ENCODE measurements at regions not wholly inside any gene's neighbourhood (a gene's known extent, or its start where the extent isn't known, plus 50 kb on each side); places are given as distances from the start of the nearest gene placed in this dataset.
A peak's percentile ranks its signal among the peaks of the same experiment; 100 is the strongest.
"Not testable (repeated sequence)": the region's sequence is repeated elsewhere in the genome, so short reads cannot be mapped to it uniquely, and the experiment has no call there.

DNA sequence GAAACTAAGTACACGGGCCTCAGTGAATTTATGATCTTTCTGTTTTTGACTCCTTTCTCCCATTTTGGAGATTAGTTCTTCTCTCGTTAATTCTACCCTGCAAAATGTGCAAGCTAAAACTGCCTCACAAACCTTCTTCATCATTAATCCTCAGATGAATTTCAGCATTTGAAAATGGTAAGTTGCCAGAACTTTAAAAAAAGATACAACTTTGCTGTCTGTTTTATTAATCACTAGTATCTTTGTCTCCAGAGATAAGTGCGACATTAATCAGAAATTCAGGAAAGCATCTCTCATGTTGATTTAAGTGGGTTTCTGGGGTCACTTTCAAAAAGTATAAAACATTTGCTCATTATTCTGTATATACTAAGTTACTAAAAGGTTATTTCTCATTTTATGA is 227.0 kb upstream of the RXFP2 start:
- Histone ChIP-seq H3K27ac (no peak overlapping the region), H3K4me3 (no peak overlapping the region)

DNA sequence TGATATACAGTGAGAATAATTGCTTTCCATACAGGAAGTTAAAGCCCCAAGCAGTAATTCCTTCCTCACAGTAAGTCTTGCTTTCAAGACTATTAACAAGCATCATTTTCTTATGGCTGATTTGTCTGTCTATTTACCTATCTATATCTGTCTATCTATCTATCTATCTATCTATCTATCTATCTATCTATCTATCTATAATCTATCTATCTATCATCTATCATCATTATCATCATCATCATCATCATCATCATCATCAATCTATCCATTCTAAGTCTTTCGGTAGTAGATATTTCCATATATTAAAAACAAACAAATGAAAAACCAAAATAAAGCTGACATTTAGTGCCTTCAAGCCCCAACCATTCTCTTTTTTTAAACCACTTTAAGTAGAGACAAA is 224.4 kb upstream of the RXFP2 start:
- no peak overlapping the region for H3K4me3 ChIP-seq
- H3K27ac ChIP-seq = peak overlapping the region in 3 of 21 experiments; percentile 8 to 49 (median 30)

GRCh38 chr13:31515427-31515826 is 223.9 kb upstream of the RXFP2 start:
- H3K4me3 ChIP-seq = no peak overlapping the region
- peak overlapping the region in 1 of 21 experiments; percentile 49 for H3K27ac ChIP-seq

DNA sequence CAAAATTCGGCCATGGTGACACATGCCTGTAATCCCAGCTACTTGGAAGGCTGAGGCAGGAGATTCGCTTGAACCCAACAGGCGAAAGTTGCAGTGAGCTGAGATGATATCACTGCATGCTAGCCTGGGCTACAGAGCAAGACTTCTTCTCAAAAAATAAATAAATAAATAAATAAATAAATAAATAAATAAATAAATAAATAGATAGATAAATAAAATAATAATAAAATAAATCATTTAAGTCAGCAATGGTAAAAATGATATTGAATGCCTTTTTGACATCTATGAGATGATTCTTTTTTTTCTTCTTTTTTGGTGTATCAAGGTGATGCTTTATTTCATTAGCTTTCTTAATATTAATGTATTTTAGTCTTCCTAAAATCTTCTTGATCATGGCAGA is 221.7 kb upstream of the RXFP2 start:
- H3K27ac ChIP-seq = no peak overlapping the region
- H3K4me3 ChIP-seq = no peak overlapping the region

- no peak overlapping the region for H3K4me3 ChIP-seq
- no peak overlapping the region for H3K27ac ChIP-seq
Measured at GRCh38 chr13:31518645-31519044, 220.7 kb upstream of the RXFP2 start.

DNA sequence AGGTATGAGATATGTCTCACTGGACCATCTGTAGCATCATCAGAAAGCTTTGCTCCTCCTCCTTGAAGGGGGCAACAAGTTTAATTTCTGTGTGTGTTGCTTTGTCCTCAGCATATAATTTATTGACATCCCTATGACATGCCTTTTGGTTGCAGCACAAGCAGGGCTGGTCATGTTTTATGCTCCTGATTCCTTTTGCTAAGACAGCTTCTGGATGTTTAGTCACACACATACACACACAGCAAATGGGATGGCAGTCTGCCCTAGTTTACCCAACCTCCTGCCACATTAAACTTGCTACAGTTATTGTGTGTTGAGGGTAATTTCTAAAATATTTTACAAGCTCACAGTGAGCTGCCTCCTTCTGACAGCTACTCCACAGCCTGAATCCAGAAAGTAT is 217.9 kb upstream of the RXFP2 start:
- Histone ChIP-seq H3K27ac (no peak overlapping the region), H3K4me3 (no peak overlapping the region)

GRCh38 chr13:31522396-31522795 is 216.9 kb upstream of the RXFP2 start:
- no peak overlapping the region for H3K4me3 ChIP-seq
- H3K27ac ChIP-seq = no peak overlapping the region

DNA sequence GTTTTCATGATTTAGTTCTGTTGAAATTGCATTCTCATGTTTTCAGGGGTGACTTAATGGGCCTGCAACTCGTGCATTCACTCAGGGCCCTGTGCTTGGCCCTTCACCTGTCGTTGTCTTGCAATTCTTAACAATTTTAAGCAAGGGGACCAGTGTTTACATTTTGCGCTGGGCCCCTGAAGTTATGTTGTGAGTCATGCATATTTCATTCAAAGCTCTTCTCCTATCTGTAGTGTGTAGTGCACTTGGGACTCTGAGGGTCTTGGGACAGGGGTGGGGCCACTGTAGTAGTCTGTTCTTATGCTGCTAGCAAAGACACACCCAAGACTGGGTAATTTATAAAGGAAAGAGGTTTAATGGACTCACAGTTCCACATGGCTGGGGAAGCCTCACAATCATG is 211.2 kb upstream of the RXFP2 start:
- H3K4me3 ChIP-seq = no peak overlapping the region

DNA sequence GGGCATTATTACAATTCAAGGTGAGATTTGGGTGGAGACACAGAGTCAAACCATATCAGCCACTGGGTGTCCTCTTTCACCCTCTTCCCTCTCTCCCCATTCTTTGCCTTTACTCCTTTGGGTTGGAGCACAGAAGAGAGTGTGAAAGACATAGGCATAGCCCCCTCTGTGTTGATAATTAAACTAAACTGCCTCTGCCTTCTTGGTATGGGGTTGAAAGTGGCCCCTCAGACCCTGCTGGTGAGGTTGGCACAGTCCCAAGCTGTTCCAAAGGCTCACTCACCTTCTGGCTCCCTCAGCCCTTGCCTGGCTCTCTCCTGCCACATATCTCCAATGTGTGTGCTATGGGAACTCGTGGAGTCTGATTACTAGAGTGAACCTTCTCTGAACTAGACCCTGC is 210.6 kb upstream of the RXFP2 start:
- Histone ChIP-seq H3K27ac (no peak overlapping the region), H3K4me3 (no peak overlapping the region)

More for the DNA sequence above, 211.2 kb upstream of the RXFP2 start:
- H3K27ac ChIP-seq = no peak overlapping the region

DNA sequence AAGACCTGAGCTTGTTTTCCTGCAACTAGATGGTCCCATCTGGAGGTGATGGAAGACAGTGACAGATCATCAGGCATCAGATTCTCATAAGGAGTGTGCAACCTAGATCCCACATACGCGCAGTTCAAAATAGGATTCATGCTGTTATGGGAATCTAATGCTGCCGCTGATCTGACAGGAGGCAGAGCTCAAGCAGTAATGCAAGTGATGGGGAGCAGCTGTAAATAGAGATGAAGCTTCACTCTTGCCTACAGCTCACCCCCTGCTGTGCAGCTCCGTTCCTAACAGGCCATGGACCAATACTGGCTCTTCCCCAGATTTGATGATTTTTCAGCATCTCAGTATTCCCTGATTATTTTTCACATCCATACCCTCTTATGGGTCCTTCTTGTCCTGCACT is 208.4 kb upstream of the RXFP2 start:
- no peak overlapping the region for H3K27ac ChIP-seq

GRCh38 chr13:31537052-31537451 is 202.3 kb upstream of the RXFP2 start:
- no peak overlapping the region for H3K4me3 ChIP-seq
- H3K27ac ChIP-seq = no peak overlapping the region

More for the DNA sequence above, 208.4 kb upstream of the RXFP2 start:
- H3K4me3 ChIP-seq = no peak overlapping the region

DNA sequence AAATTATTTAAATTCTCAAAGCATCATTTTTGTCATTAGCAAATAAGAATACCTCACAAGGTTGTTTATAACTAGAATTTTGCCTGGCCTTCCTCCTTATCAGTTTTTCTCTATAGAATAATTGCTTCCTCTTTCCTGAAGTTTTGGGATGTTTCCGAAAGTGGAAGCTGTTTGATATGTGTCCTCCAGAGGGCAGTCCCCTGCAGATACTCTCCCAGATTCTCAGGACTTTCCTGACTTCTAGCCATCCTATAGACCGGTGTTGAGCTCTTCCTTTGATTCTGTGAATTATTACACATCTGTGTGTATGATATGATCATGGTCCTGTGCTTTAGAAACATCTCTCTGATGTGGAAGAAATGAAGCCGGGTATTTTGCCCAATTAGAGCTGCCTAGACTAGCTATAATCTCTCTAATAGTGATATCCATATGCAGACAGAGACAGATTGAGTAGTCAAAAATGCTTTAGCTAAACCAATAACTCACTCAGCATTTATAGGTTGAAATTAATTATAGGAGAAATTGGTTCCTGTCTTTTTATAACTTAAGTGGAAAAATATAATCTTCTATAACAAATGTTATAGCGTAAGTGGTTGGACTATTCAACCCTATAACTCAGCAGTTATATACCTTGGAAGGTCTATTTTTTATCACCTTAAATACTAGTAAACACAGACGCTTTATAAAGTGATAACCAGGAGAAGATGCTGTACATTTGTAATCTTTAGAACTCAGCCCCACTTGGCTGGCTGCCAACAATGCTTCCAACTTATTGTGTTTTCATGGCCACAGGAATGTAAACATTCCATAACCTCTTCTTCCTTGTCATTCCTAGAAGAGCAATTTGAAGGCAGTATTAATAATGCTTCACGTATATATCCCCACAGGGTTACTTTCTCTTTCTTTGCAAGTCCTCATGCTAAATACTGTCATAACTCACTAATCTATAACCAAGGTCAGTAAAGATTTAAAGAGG is 201.0 kb upstream of the RXFP2 start:
- H3K4me3 ChIP-seq = no peak overlapping the region
- H3K27ac ChIP-seq = no peak overlapping the region

- no peak overlapping the region for H3K27ac ChIP-seq
- no peak overlapping the region for H3K4me3 ChIP-seq
Measured at GRCh38 chr13:31540281-31540680, 199.0 kb upstream of the RXFP2 start.

DNA sequence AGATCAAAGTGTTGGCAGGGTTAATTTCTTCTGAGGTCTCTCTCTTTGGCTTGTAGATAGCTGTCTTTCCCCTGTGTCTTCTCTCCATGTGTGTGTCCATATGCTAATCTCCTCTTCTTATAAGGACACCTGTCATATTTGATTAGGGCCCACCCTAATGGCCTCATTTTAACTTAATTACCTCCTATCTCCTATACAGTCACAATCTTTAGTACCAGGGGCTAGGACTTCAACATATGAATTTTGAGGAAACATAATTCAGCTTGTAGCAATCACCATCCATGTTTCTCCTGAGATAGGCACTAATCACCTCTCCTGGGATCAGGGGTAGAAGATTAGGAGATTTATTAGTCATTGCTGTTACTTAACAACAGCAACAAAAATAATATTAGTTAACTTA is 196.1 kb upstream of the RXFP2 start:
- H3K4me3 ChIP-seq = no peak overlapping the region
- no peak overlapping the region for H3K27ac ChIP-seq

DNA sequence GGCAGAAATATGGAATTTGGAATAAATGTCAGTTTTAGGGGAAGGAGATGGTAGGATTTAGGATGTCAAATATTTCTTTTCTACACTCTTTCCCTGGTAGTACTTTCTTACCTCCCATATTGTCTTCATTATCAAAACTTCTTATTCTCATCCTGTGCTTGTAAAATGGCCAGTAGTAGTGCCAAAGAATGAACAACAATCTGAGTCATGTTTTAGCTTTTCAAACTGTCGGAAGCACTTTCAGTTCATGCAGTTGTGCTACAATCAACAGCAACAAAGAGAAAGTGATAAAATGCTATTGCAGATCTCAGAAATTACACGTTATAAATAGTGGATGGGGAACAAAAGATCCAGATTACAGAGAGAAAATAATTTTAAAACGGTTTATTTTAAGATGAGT is 193.7 kb upstream of the RXFP2 start:
- peak overlapping the region in 1 of 21 experiments; percentile 33 for H3K27ac ChIP-seq

GRCh38 chr13:31556376-31556775 is 182.9 kb upstream of the RXFP2 start:
- Histone ChIP-seq H3K27ac (no peak overlapping the region), H3K4me3 (no peak overlapping the region)

More for the DNA sequence above, 193.7 kb upstream of the RXFP2 start:
- no peak overlapping the region for H3K4me3 ChIP-seq

- not testable (repeated sequence) for H3K4me3 ChIP-seq, H3K27ac ChIP-seq
Measured at GRCh38 chr13:31584221-31584620, 155.1 kb upstream of the RXFP2 start.

DNA sequence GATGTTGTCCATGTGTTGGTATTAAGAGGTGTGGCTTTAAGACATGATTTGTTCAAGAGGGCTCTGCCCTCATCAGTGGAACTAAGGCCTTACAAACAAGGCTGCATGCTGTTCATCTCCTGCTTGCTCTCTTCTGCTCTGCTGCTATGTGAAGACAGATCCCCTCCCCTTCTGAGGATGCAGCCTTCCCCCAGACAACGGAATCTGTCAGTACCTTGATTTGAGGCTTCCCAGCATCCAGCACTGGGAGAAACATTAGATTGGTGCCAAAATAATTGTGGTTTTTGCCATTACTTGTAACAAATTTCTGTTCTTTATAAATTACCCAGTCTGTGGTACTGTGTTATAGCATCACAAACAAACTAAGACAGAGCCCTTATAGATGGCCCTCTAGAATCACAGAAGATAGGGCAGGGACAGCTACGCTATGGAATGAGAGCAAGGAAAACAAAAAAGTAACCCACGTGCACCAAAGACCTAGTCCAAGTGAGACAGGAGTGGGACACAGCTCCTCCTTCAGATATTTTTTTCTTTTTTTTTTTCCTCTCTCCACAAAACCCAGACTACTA is 151.5 kb upstream of the RXFP2 start:
- Histone ChIP-seq H3K27ac (no peak overlapping the region), H3K4me3 (no peak overlapping the region)

DNA sequence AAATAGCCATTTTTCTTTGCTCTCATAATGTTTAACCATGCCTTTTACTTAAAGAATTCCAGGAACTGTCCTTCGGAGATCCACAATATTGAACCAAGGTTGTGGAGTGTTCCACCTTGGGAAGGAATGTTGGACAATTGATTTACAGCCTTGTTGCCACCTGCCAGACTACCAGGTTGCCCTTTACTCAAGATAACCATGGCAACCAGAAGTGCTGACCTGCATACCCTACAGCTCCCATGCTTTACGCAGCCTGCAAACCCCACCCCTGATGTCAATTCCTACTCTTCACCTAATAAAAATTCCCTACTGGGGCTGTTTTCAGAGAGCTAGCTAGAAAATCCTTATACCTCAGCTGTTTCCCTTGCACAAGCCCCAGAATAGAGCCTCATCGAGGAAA is 151.0 kb upstream of the RXFP2 start:
- Histone ChIP-seq H3K27ac (no peak overlapping the region), H3K4me3 (no peak overlapping the region)

DNA sequence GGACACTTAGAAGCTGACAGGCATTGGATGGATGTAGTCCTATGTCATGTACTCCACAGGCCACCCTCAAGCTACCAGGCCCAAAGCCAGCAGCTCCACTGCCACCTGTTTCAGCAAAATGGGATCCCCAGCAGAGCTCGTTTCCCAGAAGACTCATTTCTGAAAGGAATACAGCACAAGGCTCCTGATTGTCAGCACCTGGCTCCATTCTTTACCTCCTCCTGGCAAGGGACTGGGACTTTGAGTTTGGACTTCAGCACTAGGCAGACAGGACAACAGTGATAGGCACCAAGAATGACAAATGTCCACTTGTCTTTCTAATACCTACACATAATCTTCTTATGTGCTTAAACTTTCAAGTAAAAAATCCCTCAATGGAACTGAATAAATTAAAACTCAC is 150.4 kb upstream of the RXFP2 start:
- no peak overlapping the region for H3K27ac ChIP-seq
- no peak overlapping the region for H3K4me3 ChIP-seq

- Histone ChIP-seq H3K27ac (no peak overlapping the region), H3K4me3 (no peak overlapping the region)
Measured at GRCh38 chr13:31591642-31592233, 147.6 kb upstream of the RXFP2 start.
